ENCODE measurements at regions not wholly inside any gene's neighbourhood (a gene's known extent, or its start where the extent isn't known, plus 50 kb on each side); places are given as distances from the start of the nearest gene placed in this dataset.
"Not testable (repeated sequence)": the region's sequence is repeated elsewhere in the genome, so short reads cannot be mapped to it uniquely, and the experiment has no call there.

- Histone ChIP-seq H3K4me3 (ENCODE audit: low read length) (no peak overlapping the region), H3K27ac (ENCODE audit: low read length) (no peak overlapping the region), H3K27me3 (ENCODE audit: control insufficient read depth, insufficient read depth, low read length) (no peaks in the 10 kb centered on the region), H3K9me3 (ENCODE audit: control insufficient read depth, low read depth, low read length) (no peaks in the 10 kb centered on the region), H3K4me1 (ENCODE audit: control insufficient read depth, insufficient read depth, low read length) (peaks cover 3% of the 10 kb centered on the region), H3K36me3 (ENCODE audit: control insufficient read depth, insufficient read depth, low read length) (no peaks in the 10 kb centered on the region)
- WGBS (ENCODE audit: insufficient coverage, low lambda C conversion rate) = 24% methylated on average over 2 of the region's 2 CpGs
- no peak for DNase-seq
Measured at GRCh38 chr2:21194147-21194546, 70.4 kb downstream of the TDRD15 start.

GRCh38 chr2:21194858-21195271 is 71.1 kb downstream of the TDRD15 start:
- Histone ChIP-seq H3K27ac (ENCODE audit: low read length) (no peak overlapping the region), H3K9me3 (ENCODE audit: control insufficient read depth, low read depth, low read length) (no peaks in the 10 kb centered on the region), H3K4me3 (ENCODE audit: low read length) (no peak overlapping the region), H3K27me3 (ENCODE audit: control insufficient read depth, insufficient read depth, low read length) (no peaks in the 10 kb centered on the region), H3K36me3 (ENCODE audit: control insufficient read depth, insufficient read depth, low read length) (no peaks in the 10 kb centered on the region), H3K4me1 (ENCODE audit: control insufficient read depth, insufficient read depth, low read length) (peaks cover 3% of the 10 kb centered on the region)
- DNase-seq = peak; percentile 18 to 49
- WGBS (ENCODE audit: insufficient coverage, low lambda C conversion rate) = no CpG with 5 or more reads among the region's 2 CpGs

- Histone ChIP-seq H3K27me3 (ENCODE audit: control insufficient read depth, insufficient read depth, low read length) (no peaks in the 10 kb centered on the region), H3K4me1 (ENCODE audit: control insufficient read depth, insufficient read depth, low read length) (peaks cover 3% of the 10 kb centered on the region), H3K36me3 (ENCODE audit: control insufficient read depth, insufficient read depth, low read length) (no peaks in the 10 kb centered on the region), H3K4me3 (ENCODE audit: low read length) (no peak overlapping the region), H3K9me3 (ENCODE audit: control insufficient read depth, low read depth, low read length) (no peaks in the 10 kb centered on the region), H3K27ac (ENCODE audit: low read length) (no peak overlapping the region)
- DNase-seq = no peak
Measured at GRCh38 chr2:21195326-21195725, 71.6 kb downstream of the TDRD15 start.

GRCh38 chr2:21198637-21199036 is 74.9 kb downstream of the TDRD15 start:
- Histone ChIP-seq H3K36me3 (ENCODE audit: control insufficient read depth, insufficient read depth, low read length) (no peaks in the 10 kb centered on the region), H3K9me3 (ENCODE audit: control insufficient read depth, low read depth, low read length) (no peaks in the 10 kb centered on the region), H3K4me1 (ENCODE audit: control insufficient read depth, insufficient read depth, low read length) (peaks cover 3% of the 10 kb centered on the region), H3K27me3 (ENCODE audit: control insufficient read depth, insufficient read depth, low read length) (no peaks in the 10 kb centered on the region), H3K27ac (ENCODE audit: low read length) (no peak overlapping the region), H3K4me3 (ENCODE audit: low read length) (no peak overlapping the region)
- no peak for DNase-seq
- WGBS (ENCODE audit: insufficient coverage, low lambda C conversion rate) = 94% methylated on average over 3 of the region's 5 CpGs

GRCh38 chr2:21203976-21204375 is 80.2 kb downstream of the TDRD15 start:
- Histone ChIP-seq H3K27ac (ENCODE audit: low read length) (no peak overlapping the region), H3K4me3 (ENCODE audit: low read length) (no peak overlapping the region), H3K36me3 (ENCODE audit: control insufficient read depth, insufficient read depth, low read length) (no peaks in the 10 kb centered on the region), H3K4me1 (ENCODE audit: control insufficient read depth, insufficient read depth, low read length) (no peaks in the 10 kb centered on the region), H3K9me3 (ENCODE audit: control insufficient read depth, low read depth, low read length) (no peaks in the 10 kb centered on the region), H3K27me3 (ENCODE audit: control insufficient read depth, insufficient read depth, low read length) (no peaks in the 10 kb centered on the region)
- no peak for DNase-seq

- not testable (repeated sequence) for H3K27me3 ChIP-seq (ENCODE audit: control insufficient read depth, insufficient read depth, low read length); DNase-seq; H3K9me3 ChIP-seq (ENCODE audit: control insufficient read depth, low read depth, low read length); H3K36me3 ChIP-seq (ENCODE audit: control insufficient read depth, insufficient read depth, low read length); H3K4me1 ChIP-seq (ENCODE audit: control insufficient read depth, insufficient read depth, low read length); H3K4me3 ChIP-seq (ENCODE audit: low read length); H3K27ac ChIP-seq (ENCODE audit: low read length)
- WGBS (ENCODE audit: insufficient coverage, low lambda C conversion rate) = no CpG with 5 or more reads among the region's 10 CpGs
Measured at GRCh38 chr2:21214085-21214484, 90.3 kb downstream of the TDRD15 start.

- DNase-seq = peak; percentile 15 to 51
- no peaks in the 10 kb centered on the region for H3K9me3 ChIP-seq (ENCODE audit: control insufficient read depth, low read depth, low read length)
- H3K4me1 ChIP-seq (ENCODE audit: control insufficient read depth, insufficient read depth, low read length) = peaks cover 6% of the 10 kb centered on the region
- no peaks in the 10 kb centered on the region for H3K27me3 ChIP-seq (ENCODE audit: control insufficient read depth, insufficient read depth, low read length)
- no peaks in the 10 kb centered on the region for H3K36me3 ChIP-seq (ENCODE audit: control insufficient read depth, insufficient read depth, low read length)
- no peak overlapping the region for H3K27ac ChIP-seq (ENCODE audit: low read length)
- no peak overlapping the region for H3K4me3 ChIP-seq (ENCODE audit: low read length)
Measured at GRCh38 chr2:21217442-21217841, 93.7 kb downstream of the TDRD15 start.

GRCh38 chr2:21220930-21221329 is 97.2 kb downstream of the TDRD15 start:
- H3K4me3 ChIP-seq (ENCODE audit: low read length) = no peak overlapping the region
- WGBS (ENCODE audit: insufficient coverage, low lambda C conversion rate) = no CpG with 5 or more reads among the region's 1 CpG
- peaks cover 6% of the 10 kb centered on the region for H3K4me1 ChIP-seq (ENCODE audit: control insufficient read depth, insufficient read depth, low read length)
- H3K27ac ChIP-seq (ENCODE audit: low read length) = no peak overlapping the region
- no peaks in the 10 kb centered on the region for H3K9me3 ChIP-seq (ENCODE audit: control insufficient read depth, low read depth, low read length)
- DNase-seq = no peak
- no peaks in the 10 kb centered on the region for H3K36me3 ChIP-seq (ENCODE audit: control insufficient read depth, insufficient read depth, low read length)
- H3K27me3 ChIP-seq (ENCODE audit: control insufficient read depth, insufficient read depth, low read length) = no peaks in the 10 kb centered on the region

GRCh38 chr2:21223618-21224017 is 99.8 kb downstream of the TDRD15 start:
- Histone ChIP-seq H3K27me3 (ENCODE audit: control insufficient read depth, insufficient read depth, low read length) (no peaks in the 10 kb centered on the region), H3K36me3 (ENCODE audit: control insufficient read depth, insufficient read depth, low read length) (no peaks in the 10 kb centered on the region), H3K4me1 (ENCODE audit: control insufficient read depth, insufficient read depth, low read length) (peaks cover 7% of the 10 kb centered on the region), H3K9me3 (ENCODE audit: control insufficient read depth, low read depth, low read length) (no peaks in the 10 kb centered on the region), H3K4me3 (ENCODE audit: low read length) (no peak overlapping the region), H3K27ac (ENCODE audit: low read length) (no peak overlapping the region)
- no peak for DNase-seq
- WGBS (ENCODE audit: insufficient coverage, low lambda C conversion rate) = 94% methylated on average over 2 of the region's 5 CpGs

GRCh38 chr2:21228041-21228895 is 104.5 kb downstream of the TDRD15 start:
- H3K4me3 ChIP-seq (ENCODE audit: low read length) = no peak overlapping the region
- no peaks in the 10 kb centered on the region for H3K9me3 ChIP-seq (ENCODE audit: control insufficient read depth, low read depth, low read length)
- H3K27ac ChIP-seq (ENCODE audit: low read length) = peak overlapping the region; percentile 10
- DNase-seq = peak; percentile 61 to 86
- H3K36me3 ChIP-seq (ENCODE audit: control insufficient read depth, insufficient read depth, low read length) = no peaks in the 10 kb centered on the region
- peaks cover 10% of the 10 kb centered on the region for H3K4me1 ChIP-seq (ENCODE audit: control insufficient read depth, insufficient read depth, low read length)
- no peaks in the 10 kb centered on the region for H3K27me3 ChIP-seq (ENCODE audit: control insufficient read depth, insufficient read depth, low read length)
- WGBS (ENCODE audit: insufficient coverage, low lambda C conversion rate) = 93% methylated on average over 5 of the region's 10 CpGs

GRCh38 chr2:21229302-21229701 is 105.5 kb downstream of the TDRD15 start:
- no CpG with 5 or more reads among the region's 1 CpG for WGBS (ENCODE audit: insufficient coverage, low lambda C conversion rate)
- H3K4me1 ChIP-seq (ENCODE audit: control insufficient read depth, insufficient read depth, low read length) = peaks cover 10% of the 10 kb centered on the region
- H3K27ac ChIP-seq (ENCODE audit: low read length) = no peak overlapping the region
- DNase-seq = no peak
- no peaks in the 10 kb centered on the region for H3K36me3 ChIP-seq (ENCODE audit: control insufficient read depth, insufficient read depth, low read length)
- H3K27me3 ChIP-seq (ENCODE audit: control insufficient read depth, insufficient read depth, low read length) = no peaks in the 10 kb centered on the region
- H3K4me3 ChIP-seq (ENCODE audit: low read length) = no peak overlapping the region
- H3K9me3 ChIP-seq (ENCODE audit: control insufficient read depth, low read depth, low read length) = no peaks in the 10 kb centered on the region
